Endothelial cell of umbilical vein (primary cell): ENCODE measurements at regions not wholly inside any gene's neighbourhood (a gene's known extent, or its start where the extent isn't known, plus 50 kb on each side); places are given as distances from the start of the nearest gene placed in this dataset.

ENCODE experiments used
- EZH2 ChIP-seq: IDR thresholded peaks from 2 replicates; pipeline ENCODE4 v1.6.1; 2012; ENCODE audit warnings: borderline replicate concordance, low read depth, mild to moderate bottlenecking, moderate library complexity, low read length, inconsistent platforms; ENCODE audit not compliant: severe bottlenecking
- FOS ChIP-seq: IDR thresholded peaks from 2 replicates; pipeline ENCODE4 v1.6.1; 2011; ENCODE audit warnings: mild to moderate bottlenecking, low read length, moderate library complexity, borderline replicate concordance; ENCODE audit not compliant: insufficient read depth
- GATA2 ChIP-seq: IDR thresholded peaks from 2 replicates; pipeline ENCODE4 v1.7.0; 2011; ENCODE audit warnings: low read depth, mild to moderate bottlenecking, moderate library complexity, mixed read lengths, low read length; ENCODE audit not compliant: insufficient read length, insufficient read depth
- JUN ChIP-seq: IDR thresholded peaks from 2 replicates; pipeline ENCODE4 v1.6.1; 2011; ENCODE audit warnings: borderline replicate concordance, low read depth; ENCODE audit not compliant: insufficient read length, insufficient read depth
- MYC ChIP-seq: IDR thresholded peaks from one replicate; pipeline ENCODE4 v1.6.1; 2011; ENCODE audit warnings: mild to moderate bottlenecking, low read depth, low read length
- POLR2A ChIP-seq: IDR thresholded peaks from 2 replicates; pipeline ENCODE4 v1.6.1; 2012; ENCODE audit warnings: low read depth, mild to moderate bottlenecking, control low read depth, low read length
- POLR2AphosphoS5 ChIP-seq: IDR thresholded peaks from 2 replicates; pipeline ENCODE4 v1.6.1; 2012; ENCODE audit warnings: low read depth, mild to moderate bottlenecking, control low read depth, low read length, moderate library complexity; ENCODE audit not compliant: insufficient read depth
- TF ChIP-seq, protein P1 (sequence below), 2 donors: IDR thresholded peaks; 1 replicate in 1 of 2; 2 replicates in 1 of 2; pipeline ENCODE4 v1.5.1; 2011; ENCODE audit warnings: low read length in 2 of 2, mild to moderate bottlenecking in 2 of 2, moderate library complexity in 2 of 2, control low read depth in 1 of 2, inconsistent platforms in 1 of 2, low read depth in 1 of 2; ENCODE audit not compliant: insufficient read depth in 1 of 2; ENCODE audit errors: extremely low read depth in 1 of 2
- TF ChIP-seq, protein P2 (sequence below): IDR thresholded peaks from 2 replicates; pipeline ENCODE4 v1.6.1; 2011; ENCODE audit not compliant: insufficient read depth, insufficient read length

DNA sequence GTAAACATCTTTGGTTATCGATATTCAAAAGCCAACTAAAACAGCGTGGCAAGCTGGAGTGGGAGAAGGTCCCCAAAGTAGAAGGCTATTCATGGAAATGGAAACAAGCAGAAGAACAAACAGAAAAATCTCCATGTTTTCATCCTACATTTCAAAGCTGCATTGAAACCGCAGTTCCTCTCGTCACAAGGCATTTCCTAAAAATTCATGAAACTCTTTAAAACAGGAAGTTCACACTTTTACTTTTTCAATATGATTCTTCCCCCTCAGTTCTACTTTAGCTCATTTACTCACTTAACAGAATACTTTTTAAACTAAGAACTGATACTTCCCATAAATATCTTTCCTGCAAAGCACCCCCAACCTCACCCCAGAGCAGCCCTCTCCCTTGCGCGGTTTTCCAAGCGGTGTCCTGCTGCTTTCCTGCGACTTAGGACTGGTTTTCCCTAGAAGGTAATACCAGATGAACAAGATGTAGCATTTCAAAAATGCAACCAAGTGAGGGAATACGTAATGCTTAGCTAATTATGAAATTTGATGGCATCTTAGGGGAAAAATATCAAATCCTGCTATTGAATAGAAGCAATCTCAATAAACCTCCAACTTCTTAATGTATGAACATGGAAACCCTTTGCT, 228.3 kb upstream of the PKN2 start:
- TF ChIP-seq, protein P1, sequence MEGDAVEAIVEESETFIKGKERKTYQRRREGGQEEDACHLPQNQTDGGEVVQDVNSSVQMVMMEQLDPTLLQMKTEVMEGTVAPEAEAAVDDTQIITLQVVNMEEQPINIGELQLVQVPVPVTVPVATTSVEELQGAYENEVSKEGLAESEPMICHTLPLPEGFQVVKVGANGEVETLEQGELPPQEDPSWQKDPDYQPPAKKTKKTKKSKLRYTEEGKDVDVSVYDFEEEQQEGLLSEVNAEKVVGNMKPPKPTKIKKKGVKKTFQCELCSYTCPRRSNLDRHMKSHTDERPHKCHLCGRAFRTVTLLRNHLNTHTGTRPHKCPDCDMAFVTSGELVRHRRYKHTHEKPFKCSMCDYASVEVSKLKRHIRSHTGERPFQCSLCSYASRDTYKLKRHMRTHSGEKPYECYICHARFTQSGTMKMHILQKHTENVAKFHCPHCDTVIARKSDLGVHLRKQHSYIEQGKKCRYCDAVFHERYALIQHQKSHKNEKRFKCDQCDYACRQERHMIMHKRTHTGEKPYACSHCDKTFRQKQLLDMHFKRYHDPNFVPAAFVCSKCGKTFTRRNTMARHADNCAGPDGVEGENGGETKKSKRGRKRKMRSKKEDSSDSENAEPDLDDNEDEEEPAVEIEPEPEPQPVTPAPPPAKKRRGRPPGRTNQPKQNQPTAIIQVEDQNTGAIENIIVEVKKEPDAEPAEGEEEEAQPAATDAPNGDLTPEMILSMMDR (IDR thresholded peaks at IDR 0.05; ENCODE audit: extremely low read depth in 1 of 2, insufficient read depth in 1 of 2, low read depth in 1 of 2, low read length in 2 of 2) = no peak
- no peak for TF ChIP-seq GATA2
- TF ChIP-seq EZH2 = no peak
- no peak for TF ChIP-seq POLR2A
- TF ChIP-seq POLR2AphosphoS5 = no peak
- TF ChIP-seq MYC = no peak
- TF ChIP-seq FOS = no peak
- TF ChIP-seq, protein P2, sequence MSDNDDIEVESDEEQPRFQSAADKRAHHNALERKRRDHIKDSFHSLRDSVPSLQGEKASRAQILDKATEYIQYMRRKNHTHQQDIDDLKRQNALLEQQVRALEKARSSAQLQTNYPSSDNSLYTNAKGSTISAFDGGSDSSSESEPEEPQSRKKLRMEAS = no peak
- no peak for TF ChIP-seq JUN
